ENCODE measurements at regions not wholly inside any gene's neighbourhood (a gene's known extent, or its start where the extent isn't known, plus 50 kb on each side); places are given as distances from the start of the nearest gene placed in this dataset.

GRCh38 chr2:174022431-174022830 lies 57.3 kb upstream of the SP3 start:
- TF ChIP-seq CTCF (IDR thresholded peaks at IDR 0.05; ENCODE audit: extremely low read depth, missing control alignments), result no peak

GRCh38 chr2:174020926-174021662 lies 55.9 kb upstream of the SP3 start:
- DNase-seq (ENCODE audit: low spot score), result peak; percentile 48
- TF ChIP-seq CTCF (IDR thresholded peaks at IDR 0.05; ENCODE audit: extremely low read depth, missing control alignments), result no peak

More at GRCh38 chr2:174022431-174022830, 57.3 kb upstream of the SP3 start:
- DNase-seq (ENCODE audit: low spot score), result no peak

- DNase-seq (ENCODE audit: low spot score), result no peak
- no peak for TF ChIP-seq CTCF (IDR thresholded peaks at IDR 0.05; ENCODE audit: extremely low read depth, missing control alignments)
These were observed 54.9 kb upstream of the SP3 start for GRCh38 chr2:174020026-174020425.

GRCh38 chr2:174016447-174016846 lies 51.3 kb upstream of the SP3 start:
- no peak for DNase-seq (ENCODE audit: low spot score)
- no peak for TF ChIP-seq CTCF (IDR thresholded peaks at IDR 0.05; ENCODE audit: extremely low read depth, missing control alignments)

GRCh38 chr2:174015428-174015827 lies 50.3 kb upstream of the SP3 start:
- no peak for TF ChIP-seq CTCF (IDR thresholded peaks at IDR 0.05; ENCODE audit: extremely low read depth, missing control alignments)

More at GRCh38 chr2:174015428-174015827, 50.3 kb upstream of the SP3 start:
- no peak for DNase-seq (ENCODE audit: low spot score)

Measured in GM20000 (cell line).